NCI-H1105 treated with DMSO at 0.1 percent for 48 hours (cell line): ENCODE measurements at regions not wholly inside any gene's neighbourhood (a gene's known extent, or its start where the extent isn't known, plus 50 kb on each side); places are given as distances from the start of the nearest gene placed in this dataset.
"Not testable (repeated sequence)": the region's sequence is repeated elsewhere in the genome, so short reads cannot be mapped to it uniquely, and the experiment has no call there.

Experiments used
- DNase-seq: peaks from one replicate; lab custom pipeline; 2025; lab: John Stamatoyannopoulos, UW

DNA sequence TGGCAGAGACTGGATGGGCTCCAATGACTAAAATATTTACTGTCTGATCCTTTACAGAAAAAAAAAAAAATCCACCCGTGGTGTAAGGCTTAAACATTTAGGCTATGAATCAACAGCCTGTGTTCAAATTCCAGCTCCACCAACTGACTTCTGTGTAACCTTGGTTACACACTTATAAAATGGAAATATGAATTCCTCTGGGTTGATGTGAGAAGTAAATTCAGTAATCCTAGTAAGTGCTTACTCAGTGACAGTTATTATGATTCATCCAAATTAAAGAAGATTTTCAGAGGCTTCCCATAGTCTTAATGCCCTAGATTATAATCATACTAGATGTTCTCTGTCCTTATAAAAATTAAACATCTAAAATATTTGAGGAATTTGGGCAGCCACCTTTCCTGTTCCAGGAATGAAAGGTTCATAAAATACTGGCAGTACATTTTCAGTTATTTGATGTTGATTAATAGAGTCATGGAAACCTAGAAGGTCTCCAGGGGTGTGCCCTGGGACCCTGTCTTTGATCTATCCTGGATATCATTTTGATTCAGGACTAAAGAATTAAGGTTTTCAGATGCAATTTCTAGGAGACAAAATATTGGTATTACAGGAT, 180.3 kb upstream of the ZNF217 start:
- no peak for DNase-seq

DNA sequence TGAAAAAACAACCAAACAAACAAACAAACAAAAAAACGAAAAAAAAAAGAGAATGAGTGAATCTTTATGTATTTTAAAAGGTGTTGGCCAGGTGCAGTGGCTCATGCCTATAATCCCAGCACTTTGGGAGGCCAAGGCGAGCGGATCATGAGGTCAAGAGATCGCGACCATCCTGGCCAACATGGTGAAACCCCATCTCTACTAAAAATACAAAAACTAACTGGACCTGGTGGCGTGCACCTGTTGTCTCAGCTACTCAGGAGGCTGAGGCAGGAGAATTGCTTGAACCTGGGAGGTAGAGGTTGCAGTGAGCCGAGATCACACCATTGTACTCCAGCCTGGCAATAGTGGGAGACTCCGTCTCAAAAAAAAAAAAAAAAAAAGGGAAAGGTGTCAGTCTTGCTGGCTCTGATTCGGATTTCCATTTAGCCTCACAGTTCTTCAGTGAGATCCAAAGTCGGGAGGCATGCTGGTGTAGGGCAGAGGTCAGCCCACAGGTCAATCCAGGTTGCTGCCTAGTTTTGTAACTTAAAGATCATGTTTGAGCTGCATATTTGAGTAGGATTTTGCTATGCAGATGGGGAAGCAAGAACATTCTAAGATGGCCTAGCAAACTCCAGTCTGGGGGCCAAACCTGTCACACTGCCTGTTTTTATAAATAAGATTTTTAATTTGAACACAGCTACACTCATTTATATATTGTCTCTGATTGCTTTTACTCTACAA, 179.6 kb upstream of the ZNF217 start:
- DNase-seq, result not testable (repeated sequence)

DNA sequence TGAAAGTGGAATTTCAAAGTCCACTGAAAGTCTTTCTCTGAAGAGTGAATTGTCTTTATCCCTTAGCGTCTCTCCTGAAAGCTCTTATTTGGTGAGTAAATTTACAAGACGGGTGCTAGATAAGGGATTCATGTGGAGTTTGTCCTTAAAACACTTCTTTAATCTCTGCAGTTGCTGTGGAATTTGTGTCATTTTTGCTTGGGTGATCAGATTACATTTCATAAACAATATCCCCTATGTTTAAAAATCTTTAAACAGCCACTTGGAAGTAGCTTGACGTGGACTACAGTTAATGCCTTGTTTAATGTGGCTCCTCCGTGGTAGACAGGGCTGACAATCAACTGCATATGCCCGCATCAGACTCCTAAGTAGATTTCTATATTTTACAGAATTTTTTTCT, 175.4 kb upstream of the ZNF217 start:
- DNase-seq, result no peak

DNA sequence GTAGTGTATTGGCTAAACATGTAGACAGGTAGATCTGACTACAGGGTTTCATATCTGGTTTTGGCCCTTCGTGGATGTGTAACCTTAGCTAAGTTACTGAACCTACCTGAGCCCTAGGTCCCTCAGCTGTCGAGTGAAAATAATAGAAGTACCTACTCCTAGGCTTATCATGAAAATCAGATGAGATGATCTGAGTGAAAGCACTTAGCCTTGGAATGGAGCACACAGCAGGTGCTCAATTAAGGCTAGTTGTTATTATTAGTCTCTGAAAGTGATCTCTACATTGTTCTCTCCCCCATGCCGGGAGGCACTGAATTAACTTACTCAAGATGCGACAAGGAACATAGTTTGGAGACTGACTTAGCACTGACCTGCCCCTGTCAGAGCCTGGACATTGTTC, 174.7 kb upstream of the ZNF217 start:
- no peak for DNase-seq

DNA sequence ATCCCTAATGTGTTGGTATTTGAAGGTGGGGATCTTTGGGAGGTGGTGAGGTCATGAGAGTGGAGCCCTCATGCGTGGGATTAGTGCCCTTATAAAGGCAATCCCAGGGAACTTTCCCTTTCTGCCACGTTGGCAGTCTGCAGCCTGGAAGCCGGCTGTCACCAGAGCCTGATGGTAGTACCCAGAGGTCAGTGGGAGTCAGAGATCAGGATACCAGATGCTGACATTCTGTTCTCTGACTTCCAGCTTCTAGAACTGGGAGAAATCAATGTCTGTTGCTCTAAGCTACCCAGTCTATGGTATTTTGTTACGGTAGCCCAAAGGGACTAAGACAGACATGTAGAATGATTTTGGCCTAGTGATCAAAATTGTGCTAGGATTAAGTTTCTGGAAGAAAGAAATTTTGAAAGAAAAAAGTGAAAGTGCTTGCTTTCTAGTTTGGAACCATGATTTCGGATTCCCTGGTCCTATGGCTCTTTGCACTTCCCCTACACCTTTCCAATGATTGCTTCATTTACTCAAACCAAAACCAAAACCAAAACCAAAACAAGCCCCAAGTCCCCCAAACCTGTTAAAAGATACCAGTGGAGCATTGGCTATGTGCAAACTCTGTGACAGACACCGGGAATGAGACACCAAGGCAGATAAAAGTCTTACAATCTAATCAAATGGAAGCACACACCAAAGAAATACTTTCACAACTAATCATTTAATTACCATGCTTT, 173.7 kb upstream of the ZNF217 start:
- no peak for DNase-seq

DNA sequence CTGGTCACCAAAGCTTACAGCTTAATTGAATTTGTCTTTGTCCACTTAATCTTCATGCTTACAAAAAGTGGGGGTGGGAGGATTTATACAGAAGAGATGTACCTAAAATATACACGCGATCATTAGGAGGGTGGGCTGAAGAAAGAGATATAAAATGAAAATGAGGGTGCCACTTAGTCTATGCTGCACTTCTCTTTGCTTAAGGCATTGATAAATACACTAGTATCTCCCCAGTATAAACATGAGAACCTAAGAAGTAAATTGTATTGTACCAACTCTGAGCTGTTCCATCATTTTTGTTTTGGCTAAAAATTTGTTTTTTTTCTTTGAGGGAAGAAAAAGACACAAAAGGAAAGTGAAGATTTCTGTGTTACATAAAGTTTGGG, 170.8 kb upstream of the ZNF217 start:
- DNase-seq, result no peak

DNA sequence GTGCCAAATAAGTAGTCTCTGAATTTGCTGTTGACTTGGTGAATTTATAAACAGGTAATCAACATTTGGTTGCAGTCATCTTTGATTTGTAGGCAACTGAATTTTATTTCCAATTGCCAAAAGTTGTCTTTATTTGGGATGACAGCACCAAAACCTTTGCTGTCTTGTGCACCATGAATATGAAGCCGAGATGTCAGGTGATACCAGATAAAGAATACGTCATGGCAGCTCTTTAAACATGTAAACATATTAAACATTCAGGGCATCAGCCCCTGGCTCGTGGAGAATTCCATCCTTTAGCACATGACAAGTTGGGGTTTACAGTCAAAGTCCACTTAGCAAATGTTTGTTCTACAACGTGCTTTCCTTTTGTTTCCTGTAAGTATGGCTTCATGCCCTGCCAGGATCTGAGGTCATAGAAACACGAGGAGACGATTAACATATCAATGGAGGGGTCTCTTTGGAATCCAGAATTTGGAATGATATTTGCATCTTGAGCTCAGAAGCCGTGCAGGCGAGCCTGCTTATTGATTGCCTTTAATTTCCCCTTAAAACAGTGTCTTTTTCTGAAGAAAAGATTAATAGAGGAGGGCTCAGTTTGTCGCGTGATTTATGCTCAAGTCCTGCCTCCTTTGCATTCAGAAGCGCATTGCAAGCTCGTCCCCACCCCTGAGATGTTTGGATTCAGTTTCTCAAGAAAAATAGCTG, 170.2 kb upstream of the ZNF217 start:
- peak; percentile 60 for DNase-seq

DNA sequence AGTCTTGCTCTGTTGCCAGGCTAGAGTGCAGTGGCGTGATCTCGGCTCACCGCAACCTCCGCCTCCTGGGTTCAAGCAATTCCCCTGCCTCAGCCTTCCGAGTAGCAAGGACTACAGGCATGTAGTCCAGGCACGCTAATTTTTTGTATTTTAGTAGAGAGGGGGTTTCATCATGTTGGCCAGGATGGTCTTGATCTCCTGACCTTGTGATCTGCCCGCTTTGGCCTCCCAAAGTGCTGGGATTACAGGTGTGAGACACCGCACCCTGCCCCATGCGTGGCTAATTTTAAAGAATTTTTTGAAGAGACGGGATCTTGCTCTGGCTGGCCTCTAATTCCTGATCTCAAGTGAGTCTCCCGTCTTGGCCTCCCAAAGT, 168.8 kb upstream of the ZNF217 start:
- DNase-seq, result not testable (repeated sequence)

DNA sequence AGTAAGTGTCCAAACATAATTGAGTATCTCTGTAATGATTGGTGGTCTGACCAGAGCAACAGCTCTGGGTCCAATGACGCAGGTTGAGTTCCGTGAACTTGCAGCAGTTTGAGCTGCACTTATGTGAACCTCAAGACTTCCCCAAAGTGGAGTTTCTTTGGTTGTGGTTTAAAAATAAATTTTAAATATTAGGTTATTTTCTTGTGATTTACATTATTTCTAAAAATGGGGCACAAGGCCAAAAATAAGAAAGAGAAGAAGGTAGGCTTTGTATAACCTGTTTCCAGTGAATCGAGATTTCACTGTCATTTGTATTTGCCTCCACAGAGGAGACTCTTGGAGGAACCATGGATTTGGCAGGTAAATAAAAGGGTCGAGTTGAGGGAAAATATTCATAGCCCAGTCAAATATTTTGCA, 166.4 kb upstream of the ZNF217 start:
- DNase-seq, result no peak

DNA sequence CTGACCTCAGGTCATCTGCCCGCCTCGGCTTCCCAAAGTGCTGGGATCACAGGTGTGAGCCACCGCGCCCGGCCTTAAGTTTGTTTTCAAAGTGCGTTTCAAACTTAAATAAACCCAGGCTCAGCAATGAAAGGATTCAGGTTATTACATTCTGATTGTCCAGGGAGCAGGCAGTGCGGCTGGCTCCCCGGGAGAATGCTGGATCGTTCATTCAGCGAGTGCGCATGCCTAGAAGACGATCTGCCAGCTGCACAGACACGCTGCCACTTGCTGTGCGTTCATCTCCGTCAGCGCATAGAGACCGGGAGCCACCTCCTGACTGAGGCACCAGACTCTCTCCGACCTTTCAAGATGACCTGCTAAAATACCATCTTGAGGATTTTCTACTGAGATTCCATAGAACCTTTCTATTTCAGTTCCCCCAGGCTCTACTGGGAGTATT, 163.9 kb upstream of the ZNF217 start:
- no peak for DNase-seq

DNA sequence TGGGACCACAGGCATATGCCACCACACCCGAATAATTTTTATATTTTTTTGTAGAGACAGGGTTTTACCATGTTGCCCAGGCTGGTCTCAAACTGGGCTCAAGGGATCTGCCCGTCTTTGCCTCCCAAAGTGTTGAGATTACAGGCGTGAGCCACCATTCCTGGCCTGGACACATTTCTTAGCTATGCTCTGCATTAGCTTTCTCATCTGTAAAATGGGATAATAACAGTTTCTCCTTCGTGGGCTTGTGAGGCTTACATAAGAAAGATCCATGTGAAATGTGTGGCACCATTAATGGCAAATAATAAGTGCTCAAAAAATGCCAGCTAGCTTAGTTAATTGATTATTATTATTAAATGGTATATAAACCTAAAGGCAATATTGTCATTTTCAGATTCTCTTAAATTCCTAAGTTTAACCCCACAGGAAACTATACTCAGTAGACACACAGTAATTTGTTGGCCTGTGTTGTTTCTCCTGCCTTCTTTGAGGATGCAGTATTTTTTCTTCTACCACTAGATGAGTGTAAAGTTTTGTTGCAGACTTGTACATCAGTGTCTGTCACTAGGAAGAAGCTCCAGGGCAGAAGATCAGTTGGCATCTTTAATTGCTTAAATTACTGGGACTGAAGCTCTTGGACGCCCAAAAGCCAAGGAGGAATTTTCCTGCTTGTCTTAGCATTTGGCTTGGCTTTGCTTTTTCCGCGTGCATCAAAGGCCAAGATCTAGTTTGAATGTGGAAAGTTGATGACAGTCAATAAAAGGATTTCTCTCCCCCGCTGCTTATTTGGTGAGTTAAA, 162.3 kb upstream of the ZNF217 start:
- DNase-seq, result no peak

DNA sequence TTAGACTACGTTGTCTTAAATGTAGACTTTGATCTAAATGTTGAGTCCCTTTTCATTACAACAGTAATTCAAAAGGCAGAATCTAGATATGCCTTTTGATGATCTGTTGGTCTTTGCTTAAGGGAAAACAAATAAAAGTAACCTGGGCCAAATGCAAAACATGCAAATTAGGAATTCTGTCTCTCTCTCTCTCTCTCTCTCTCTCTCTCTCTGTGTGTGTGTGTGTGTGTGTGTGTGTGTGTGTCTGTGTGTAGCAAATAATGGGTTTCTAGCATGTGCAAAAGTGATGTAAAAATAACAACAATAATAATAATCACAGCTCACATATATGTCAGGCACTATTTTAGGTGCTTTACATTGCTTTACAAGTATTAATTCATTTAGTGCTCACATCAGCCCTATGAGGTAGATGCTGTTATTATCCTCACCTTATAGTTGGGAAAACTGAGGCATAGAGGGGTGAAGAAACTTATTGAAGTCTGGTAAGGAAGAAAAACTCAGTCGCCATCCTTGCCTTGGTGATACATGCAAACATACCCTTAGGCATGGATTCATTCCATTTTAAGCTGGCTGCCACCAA, 160.3 kb upstream of the ZNF217 start:
- no peak for DNase-seq

DNA sequence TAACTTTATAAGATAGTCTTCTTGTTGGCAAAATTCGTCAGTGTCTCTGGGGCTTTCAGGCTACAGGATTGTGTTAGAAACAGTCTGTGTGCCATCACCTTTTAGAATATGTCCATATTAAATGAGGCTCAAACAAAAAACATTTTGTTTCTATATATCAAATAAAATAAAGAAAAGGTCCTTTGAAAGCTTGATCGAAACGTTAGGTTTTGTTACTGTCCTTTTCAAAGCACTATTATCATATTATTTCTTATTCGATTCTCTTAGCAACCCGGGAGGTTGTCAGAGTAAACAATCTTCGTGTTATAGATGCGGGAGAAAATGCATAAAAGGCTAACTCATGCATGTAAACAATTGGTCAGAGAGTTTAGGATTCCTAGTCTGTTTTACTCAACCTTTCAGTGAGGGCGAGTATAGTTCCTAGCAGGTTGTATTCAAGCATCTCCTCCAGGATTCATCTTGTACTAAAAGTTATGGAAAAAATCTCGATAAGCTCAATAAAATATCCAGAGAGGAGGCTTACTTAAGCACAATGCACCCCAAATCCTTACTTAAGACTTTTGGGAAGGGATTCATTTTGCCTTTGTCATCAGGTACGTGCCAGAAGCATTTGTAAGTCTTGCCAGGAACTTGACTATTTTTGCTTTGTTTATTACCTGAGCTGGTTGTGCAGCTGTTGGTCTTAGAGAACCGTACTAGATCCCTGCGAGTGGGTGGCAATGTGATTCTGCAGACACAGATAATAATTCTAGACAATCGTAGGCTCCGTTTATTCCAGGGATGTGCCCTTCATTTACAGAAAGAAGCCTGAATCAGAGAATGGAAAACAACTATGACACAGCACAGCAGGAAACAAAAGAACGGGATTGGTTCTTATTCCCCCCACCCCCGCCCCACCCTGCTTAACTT, 159.6 kb upstream of the ZNF217 start:
- DNase-seq, result no peak

DNA sequence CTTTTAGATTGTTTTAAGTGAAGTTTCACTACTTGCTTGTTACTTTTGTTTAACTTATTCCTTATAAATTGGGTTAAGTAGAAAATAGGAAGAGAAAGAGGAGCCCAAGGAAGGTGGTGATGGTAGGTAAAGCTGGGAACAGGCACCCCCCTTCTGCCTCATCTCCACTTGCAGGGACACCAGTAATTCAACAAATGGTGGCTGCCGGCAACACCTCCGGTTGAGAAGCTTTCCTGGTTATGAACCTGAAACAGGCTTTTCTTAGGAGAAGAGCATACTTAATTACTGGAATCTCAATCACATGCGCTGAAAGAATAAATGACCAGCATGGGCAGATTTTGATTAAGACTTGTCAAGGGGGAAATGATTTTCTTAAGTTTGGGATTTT, 158.9 kb upstream of the ZNF217 start:
- no peak for DNase-seq

DNA sequence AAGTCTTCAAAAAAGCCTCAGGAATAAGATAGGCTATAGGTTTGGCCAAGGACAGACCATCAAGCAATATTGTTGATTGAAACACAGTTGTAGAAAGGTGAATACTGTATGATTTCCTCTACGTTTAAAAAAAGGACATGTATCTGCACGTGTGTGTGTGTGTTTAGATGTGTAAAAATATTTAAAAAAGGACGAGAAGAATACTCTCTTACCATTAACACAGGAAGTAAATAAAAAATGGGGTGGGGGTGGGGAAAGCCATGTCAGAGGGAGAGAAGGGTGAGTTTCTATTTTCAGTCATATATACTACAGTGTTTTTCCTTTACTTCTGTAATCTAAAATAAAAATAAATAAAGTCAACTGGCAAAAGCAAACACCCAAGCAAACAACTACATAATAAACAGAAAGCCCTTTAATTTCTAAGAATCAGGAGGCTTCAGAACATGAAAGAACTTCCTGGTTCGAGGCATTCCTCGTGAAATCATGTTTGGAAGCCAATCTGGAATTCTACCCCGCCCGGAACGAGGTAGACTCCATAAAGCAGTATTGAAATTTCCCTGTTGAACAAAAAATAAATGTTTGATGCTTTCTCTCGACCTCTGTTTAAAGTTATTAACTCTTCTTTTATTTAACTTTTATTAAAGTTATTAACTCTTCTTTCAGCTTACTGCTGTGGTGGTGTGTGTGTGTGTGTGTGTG, 158.1 kb upstream of the ZNF217 start:
- no peak for DNase-seq

DNA sequence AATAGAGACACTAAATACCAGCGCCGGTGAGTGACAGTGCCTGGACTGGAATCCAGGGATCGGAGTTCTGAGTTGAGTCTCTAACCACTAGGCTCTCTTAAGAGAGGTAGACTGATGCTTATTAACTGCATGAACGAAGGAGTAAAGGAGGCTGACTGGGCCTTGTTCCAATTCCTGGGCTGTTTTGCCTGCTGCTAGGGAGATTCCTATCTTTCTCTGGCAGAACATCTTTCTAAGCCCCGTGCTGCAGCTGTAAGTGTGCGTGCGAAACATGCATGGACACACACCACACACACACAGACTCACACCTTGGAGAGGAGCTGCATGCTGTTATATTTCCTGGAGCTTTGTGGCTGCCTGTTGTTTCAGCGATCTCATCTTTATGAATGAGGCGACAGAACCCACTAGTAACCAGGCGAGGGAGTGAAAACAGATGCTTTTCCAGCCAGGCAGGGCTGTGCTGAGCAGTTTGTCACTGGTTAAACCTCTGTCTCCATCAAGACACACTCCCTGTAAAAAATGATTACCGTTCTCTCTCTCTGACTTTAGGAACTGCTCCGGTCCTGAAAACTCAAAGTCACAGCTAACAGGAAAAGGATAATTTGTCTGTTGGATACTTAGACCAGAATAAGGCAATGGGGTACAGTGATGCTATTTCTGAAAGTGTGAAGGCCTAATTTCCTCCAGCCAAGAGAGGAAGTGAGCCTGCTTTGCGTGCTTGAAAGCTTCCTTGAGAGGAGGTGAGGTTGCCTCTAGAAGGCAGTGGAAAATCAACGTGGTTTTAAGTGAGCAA, 157.4 kb upstream of the ZNF217 start:
- no peak for DNase-seq

DNA sequence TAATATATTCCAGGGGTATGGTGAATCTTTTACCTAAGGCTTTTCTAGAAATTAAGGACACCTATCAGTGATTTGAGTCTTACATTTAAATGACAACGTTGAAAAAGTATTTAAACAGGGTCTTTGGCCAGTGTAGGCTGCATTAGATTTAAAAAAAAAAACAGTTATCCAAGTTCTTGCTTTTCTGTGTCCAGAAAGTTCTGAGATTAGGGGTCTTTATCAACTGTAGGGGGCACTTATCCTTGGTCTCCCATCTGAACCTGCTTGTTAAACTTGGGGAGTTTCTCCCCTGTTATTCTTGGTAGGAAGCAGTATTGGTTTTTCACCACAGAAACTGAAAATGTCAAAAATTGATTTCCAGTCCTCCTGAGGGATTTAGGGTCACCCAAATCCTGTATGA, 155.9 kb upstream of the ZNF217 start:
- no peak for DNase-seq

DNA sequence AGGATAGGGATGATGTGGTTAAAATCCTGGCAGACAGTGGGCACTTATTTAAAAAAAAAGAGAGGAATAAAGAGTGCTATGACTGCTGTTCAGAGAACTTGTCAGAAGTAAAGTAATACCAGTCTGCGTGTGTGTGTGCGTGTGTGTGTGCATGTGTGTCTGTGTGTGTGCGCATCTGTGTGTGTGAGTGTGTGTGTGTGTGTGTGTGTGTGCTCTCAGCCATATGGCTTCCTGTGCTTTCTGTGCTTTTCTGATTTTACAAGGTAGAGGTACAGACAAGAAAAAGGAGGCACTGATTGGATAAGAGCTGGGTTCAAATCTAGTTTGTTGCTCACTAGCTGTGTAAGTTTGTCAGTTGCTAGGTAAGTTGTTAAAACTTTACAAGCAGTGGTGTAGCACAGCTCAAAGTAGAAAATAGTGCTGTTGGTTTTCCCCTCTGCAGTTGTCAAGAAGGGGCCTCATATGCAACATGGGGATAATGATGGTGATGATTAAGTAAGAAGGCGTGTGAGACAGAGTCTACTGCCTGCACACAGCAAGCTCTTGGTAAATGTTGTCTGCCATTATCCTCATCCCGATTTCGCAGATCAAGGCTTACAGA, 155.3 kb upstream of the ZNF217 start:
- DNase-seq, result no peak

DNA sequence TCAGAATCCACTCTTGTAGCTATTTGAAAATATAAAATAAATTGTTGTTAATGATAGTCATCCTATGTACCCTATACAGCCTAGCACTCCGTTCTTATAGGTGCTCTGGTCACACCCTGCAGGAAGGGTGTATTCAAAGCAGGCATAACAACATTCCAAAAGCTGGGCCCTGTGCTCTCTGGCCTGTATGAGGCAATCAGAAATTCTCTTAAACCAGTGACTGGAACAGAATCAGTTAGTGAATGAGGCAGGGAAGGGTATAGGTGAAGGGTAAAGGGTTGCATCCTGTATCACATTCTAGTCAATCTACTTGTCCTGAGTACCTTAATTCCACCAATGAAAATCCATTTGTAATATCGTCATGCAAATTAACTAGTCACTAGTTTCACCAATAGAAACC, 154.5 kb upstream of the ZNF217 start:
- no peak for DNase-seq
